Stimulated activated CD4-positive, alpha-beta T cell treated with anti-CD3 and anti-CD28 coated beads, TNF-alpha, amount 100 ng/mL, for 4 hours (primary cell): ENCODE measurements at regions not wholly inside any gene's neighbourhood (a gene's known extent, or its start where the extent isn't known, plus 50 kb on each side); places are given as distances from the start of the nearest gene placed in this dataset.

Source experiments
- DNase-seq, 3 experiments: peaks; one replicate each; pipeline ENCODE4 v3.0.0-alpha.2; 2020; ENCODE audit warnings: low read depth in 3 of 3

- DNase-seq = no peak
These were observed 1173.5 kb upstream of the AUTS2 start for GRCh38 chr7:68424658-68425297.

DNA sequence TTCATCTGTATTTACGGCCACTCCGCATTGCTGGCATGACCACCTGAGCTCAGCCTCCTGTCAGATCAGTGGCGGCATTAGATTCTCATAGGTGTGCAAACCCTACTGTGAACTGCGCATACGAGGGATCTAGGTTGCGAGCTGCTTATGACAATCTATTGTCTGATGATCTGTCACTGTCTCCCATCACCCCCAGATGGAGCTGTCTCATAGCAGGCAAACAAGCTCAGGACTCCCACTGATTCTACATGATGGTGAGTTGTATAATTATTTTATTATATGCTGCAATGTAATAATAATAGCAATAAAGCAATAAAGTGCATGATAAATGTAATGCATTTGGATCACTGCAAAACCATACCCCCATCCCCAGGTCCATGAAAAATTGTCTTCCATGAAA lies 1172.9 kb upstream of the AUTS2 start:
- DNase-seq = no peak

- no peak for DNase-seq
These were observed 1168.7 kb upstream of the AUTS2 start for GRCh38 chr7:68429411-68430117.

DNA sequence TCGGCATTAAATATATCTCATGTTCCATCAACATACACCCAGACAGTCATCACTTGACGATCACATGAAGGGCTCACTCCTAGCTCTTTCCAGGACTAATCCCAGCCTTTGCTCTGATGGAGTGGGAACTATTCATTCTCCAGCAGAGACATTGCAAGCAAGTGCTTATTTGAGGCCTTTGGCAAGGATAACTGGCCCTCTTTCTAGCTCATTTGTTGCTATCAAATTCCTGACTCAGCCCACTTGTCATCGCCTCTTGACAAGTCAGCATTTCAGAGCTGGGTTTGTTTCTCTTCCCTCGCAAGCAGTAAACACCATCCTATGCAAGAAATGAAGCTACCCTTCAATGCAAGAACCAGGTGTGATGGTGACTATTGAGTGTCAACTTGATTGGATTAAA lies 1165.7 kb upstream of the AUTS2 start:
- DNase-seq = no peak

- no peak for DNase-seq
These were observed 1164.7 kb upstream of the AUTS2 start for GRCh38 chr7:68433462-68434070.

GRCh38 chr7:68434857-68435256 lies 1163.4 kb upstream of the AUTS2 start:
- no peak for DNase-seq

DNA sequence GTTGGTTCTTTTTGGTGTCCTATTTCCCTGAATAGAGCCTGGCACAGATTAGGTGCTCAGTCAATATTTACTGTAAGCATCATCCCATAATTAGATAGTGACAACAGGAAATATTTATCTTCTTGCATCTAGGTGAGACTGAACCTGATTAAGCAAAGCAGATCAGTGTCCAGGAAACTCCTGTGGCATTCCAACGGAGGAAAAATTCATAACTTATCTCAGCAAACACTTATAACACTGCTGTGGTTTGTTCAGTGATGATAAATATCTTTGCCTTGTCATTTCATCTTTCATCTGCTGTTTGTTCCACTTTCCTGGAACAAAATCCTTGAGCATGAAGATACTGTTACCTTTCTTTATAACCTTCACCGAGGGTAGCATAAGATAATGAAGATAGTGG lies 1160.3 kb upstream of the AUTS2 start:
- no peak for DNase-seq

DNA sequence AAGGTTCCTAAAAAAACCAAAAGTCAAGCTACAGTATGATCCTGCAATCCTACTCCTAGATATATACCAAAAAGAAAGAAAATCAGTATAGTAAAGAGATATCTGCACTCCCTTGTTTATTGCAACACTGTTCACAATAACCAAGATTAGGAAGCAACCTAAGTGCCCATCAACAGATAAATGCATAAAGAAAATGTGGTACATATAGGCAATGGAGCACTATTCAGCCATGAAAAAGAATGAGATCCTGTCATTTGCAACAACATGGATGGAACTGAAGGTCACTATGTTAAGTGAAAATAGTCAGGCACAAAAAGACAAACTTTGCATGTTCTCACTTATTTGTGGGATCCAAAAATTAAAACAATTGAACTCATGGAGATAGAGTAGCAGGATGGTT lies 1159.5 kb upstream of the AUTS2 start:
- DNase-seq = no peak

DNA sequence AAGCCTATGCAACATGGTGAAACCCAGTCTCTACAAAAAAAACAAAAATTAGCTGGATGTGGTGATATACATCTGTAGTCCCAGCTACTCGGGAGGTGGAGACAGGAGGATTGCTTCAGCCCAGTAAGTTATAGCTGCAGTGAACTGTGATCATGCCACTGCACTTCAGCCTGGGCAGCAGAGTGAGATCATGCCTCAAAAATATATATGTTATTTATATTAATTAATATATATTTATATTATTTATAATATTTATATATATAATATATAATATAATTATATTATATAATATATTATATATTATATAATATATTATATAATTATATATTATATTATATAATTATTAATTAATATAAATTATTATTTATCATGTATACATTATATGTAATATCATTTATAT lies 1158.4 kb upstream of the AUTS2 start:
- no peak for DNase-seq

DNA sequence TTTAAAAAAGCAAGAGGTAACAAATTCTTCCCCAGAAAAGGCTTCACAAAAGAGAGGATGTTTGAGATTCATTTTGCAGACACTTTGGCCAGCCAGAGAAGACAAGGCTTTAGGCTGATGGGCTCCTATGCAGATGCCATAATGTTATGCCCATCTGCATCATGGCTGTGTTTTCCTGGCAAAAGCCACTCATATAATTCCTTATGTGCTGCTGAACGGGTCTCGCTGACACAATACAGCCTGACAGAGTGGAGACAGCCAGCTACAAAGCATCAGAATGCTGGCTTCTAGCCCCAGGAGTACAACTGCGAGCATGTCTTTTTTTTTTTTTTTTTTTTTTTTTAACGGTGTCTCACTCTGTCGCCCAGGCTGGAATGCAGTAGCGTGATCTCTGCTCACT lies 1157.4 kb upstream of the AUTS2 start:
- DNase-seq = no peak

DNA sequence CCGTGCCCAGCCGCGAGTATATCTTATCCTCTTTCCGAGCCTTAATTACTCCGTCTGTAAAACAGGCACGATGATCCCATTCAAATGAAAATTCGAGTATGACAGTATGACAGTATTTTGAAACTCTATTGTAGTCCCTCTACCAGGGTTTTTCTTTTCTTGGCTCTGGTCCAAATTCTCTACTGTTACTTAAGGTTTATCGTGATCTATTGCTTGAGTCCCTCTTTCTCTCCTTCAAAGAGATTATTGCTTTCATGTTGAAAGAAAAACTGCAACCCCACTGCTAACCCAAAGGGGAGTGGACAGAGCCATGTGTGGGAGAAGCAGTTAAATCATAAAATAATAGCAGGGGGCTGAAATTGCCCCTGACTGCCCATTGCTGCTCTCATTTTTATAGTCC lies 1156.6 kb upstream of the AUTS2 start:
- DNase-seq = no peak

- DNase-seq = no peak
These were observed 1155.2 kb upstream of the AUTS2 start for GRCh38 chr7:68442931-68443631.

GRCh38 chr7:68444042-68444441 lies 1154.2 kb upstream of the AUTS2 start:
- no peak for DNase-seq

DNA sequence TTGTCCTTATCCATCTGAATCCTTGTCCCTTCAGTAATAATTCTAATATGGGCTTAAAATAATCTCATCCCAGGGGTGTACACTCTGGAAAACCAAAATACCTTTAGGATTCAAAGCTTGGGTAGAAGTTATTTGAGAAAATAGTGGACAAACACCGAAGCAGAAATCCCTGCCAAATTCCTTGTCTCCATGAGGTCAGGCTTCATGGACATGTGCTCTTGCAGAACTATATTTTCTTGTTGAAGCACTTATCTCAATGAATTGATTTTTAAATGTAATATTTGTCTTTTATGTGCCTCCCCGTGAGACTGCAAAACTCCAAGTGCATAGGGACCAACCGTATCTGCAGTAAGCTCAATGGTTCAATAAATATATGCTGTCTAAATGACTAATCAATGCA lies 1153.3 kb upstream of the AUTS2 start:
- no peak for DNase-seq

GRCh38 chr7:68446183-68446582 lies 1152.1 kb upstream of the AUTS2 start:
- no peak for DNase-seq

DNA sequence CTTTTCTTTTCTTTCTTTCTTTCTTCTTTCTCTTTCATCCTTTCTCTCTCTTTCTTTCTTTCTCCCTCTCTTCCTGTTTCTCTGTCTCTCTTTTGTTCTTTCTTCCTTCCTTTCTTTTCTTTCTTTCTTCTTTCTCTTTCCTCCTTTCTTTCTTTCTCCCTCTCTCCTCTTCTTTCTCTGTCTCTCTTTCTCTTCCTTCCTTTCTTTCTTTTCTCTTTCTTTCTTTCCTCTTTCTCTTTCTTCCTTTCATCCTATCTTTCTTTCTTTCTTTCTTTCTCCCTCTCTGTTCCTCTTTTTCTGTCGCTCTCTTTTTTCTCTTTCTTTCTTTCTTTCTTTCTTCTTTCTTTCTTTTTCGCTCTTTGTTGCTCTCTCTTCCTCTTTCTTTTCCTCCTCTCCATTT lies 1149.2 kb upstream of the AUTS2 start:
- DNase-seq = no peak

GRCh38 chr7:68449816-68450215 lies 1148.5 kb upstream of the AUTS2 start:
- no peak for DNase-seq

DNA sequence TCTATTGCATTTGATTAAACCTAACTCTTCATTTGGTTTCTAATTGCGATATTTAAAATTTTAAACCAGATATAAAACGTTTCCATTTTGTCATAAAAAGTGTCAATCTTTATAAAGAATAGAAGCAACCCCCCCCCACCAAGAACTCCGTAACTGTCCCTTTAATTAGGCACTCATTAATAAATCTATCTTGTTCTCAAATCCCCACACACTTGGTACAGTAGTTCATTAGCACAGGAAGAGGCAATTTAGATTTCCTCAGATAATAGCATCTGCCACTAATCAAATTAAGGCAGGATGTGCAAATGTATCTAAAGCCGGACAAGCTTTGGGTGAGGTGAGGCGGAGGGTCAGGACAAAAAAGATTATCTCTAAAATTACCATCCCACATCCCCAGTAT lies 1143.3 kb upstream of the AUTS2 start:
- no peak for DNase-seq

- DNase-seq = no peak
These were observed 1141.8 kb upstream of the AUTS2 start for GRCh38 chr7:68456469-68456868.

GRCh38 chr7:68457481-68457880 lies 1140.8 kb upstream of the AUTS2 start:
- DNase-seq = no peak

DNA sequence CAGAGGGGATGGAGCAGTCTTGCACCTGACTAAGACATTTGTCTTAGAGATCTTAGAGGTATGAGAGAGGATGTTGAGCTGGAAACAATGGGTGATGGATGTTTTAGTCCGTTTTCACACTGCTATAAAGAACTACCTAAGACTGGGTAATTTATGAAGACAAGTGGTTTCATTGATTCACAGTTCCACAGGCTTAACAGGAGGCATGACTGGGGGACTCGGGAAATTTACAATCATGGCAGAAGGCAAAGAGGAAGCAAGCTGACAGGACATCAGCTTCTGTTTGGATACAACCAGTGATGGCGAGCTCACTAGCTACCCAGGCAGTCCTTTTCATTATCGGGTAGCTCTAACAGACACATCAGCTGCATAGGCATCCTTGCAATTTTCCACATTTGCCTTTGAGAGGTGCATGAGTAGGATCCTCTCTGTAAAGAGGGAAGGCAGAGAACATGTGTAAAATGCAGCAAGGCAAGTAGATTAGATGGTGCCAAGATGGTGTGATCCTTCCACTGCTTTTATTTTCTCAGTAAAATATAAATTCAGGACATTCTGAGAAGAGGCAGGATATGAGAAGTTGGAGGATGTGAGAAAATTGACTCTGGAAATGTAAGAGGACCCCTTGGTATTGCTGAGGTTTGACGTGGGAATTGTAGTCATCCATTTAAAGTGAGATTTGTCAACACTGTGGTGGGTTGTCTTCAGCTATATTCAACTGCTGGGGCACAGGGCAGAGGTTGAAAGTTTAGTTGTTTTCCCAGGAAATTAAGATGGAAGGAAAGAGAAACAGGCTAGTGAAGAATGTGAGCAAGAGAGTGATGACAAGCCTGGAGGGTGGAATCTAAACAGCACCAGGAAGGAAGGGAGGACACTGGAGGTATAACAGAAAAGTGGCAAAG lies 1140.0 kb upstream of the AUTS2 start:
- no peak for DNase-seq

DNA sequence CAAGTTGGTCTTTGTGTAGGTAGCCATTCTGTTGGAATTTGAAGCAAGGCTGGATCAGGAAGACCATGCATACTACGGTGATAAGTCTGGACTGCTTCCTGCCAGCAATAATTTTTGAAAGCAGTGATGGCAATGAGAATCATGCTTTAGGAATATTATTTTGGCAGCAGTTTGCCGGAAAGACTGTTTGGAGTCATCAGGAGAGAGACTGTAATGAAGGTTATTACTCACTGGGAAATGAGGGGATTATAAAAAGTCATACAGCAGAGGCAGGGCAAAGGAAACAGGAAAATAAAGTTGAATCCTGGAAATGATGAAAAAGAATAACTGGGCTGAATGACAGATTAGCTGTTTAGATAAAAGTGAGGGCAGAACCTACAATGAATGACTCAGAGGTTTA lies 1136.8 kb upstream of the AUTS2 start:
- no peak for DNase-seq
